RWPE2 (cell line): ENCODE measurements at regions not wholly inside any gene's neighbourhood (a gene's known extent, or its start where the extent isn't known, plus 50 kb on each side); places are given as distances from the start of the nearest gene placed in this dataset.

Source experiments
- ATAC-seq: fragments of 200-7000 bp; cut with Tn5 transposase; 3 replicates; pipeline ENCODE4 v1.9.1; 2021; ENCODE audit warnings: low read depth
- DNase-seq: peaks from one replicate; pipeline ENCODE4 v3.0.0-alpha.2; 2020; ENCODE audit warnings: low spot score
- H3K27ac ChIP-seq: fragments of 450-650 bp; 2 replicates; pipeline ENCODE4 v1.5.1; 2017; ENCODE audit warnings: mild to moderate bottlenecking; ENCODE audit not compliant: poor library complexity, severe bottlenecking
- H3K27me3 ChIP-seq: fragments of 250-450 bp; sonication (Bioruptor Pico); 2 replicates; pipeline ENCODE4 v1.5.1; 2021; ENCODE audit warnings: mild to moderate bottlenecking, moderate library complexity; ENCODE audit not compliant: insufficient read depth, poor library complexity, severe bottlenecking
- H3K36me3 ChIP-seq: fragments of 250-450 bp; sonication (Bioruptor Pico); 2 replicates; pipeline ENCODE4 v1.5.1; 2020; ENCODE audit warnings: low read depth, mild to moderate bottlenecking, moderate library complexity
- H3K4me1 ChIP-seq: fragments of 250-450 bp; sonication (Bioruptor Pico); 2 replicates; pipeline ENCODE4 v1.5.1; 2021; ENCODE audit warnings: mild to moderate bottlenecking, moderate library complexity; ENCODE audit not compliant: insufficient read depth, poor library complexity, severe bottlenecking
- H3K4me3 ChIP-seq: fragments of 250-450 bp; sonication (Bioruptor Pico); 2 replicates; pipeline ENCODE4 v1.5.1; 2021; ENCODE audit warnings: mild to moderate bottlenecking, moderate library complexity; ENCODE audit not compliant: severe bottlenecking
- H3K9me3 ChIP-seq: fragments of 250-450 bp; sonication (Bioruptor Pico); 2 replicates; pipeline ENCODE4 v1.5.1; 2021; ENCODE audit warnings: mild to moderate bottlenecking, moderate library complexity; ENCODE audit not compliant: severe bottlenecking
- TF ChIP-seq, protein P1 (sequence below): fragments of 450-650 bp; IDR thresholded peaks from one replicate; pipeline ENCODE4 v1.5.1; 2017; ENCODE audit warnings: mild to moderate bottlenecking, moderate library complexity; ENCODE audit not compliant: poor library complexity, severe bottlenecking

DNA sequence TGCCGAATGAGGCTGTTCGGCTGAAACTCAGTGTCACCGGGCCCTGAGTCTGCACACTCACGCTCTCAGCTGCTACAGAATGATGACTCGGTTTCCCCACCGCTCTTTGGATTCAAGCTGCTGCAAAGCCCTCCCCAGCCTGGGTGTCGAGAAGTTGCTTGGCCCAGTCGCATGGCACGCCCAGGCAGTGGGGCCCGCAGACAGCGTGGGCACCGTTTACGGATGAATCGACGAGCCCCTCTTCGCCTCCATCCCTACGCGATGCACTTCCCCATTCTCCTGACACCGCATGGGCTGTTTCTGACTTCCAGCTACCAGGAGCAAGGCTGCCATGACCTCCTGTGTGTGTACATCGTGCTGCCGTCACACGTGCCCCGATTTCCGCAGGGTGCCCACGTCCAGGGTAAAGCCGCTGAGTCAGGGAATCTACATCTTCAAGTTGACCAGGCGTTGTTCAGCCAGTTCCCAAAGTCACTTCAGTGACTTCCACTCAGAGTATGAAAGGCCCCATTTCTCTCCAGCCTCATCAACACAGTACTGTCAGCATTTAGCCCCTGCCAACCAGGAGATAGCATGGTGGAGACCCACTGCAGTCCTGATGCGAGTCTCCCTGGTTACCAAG lies 60.3 kb upstream of the GPC1 start:
- no peak overlapping the region for H3K27ac ChIP-seq
- H3K27me3 ChIP-seq, result no peaks in the 10 kb centered on the region
- no peaks in the 10 kb centered on the region for H3K9me3 ChIP-seq
- TF ChIP-seq, protein P1, sequence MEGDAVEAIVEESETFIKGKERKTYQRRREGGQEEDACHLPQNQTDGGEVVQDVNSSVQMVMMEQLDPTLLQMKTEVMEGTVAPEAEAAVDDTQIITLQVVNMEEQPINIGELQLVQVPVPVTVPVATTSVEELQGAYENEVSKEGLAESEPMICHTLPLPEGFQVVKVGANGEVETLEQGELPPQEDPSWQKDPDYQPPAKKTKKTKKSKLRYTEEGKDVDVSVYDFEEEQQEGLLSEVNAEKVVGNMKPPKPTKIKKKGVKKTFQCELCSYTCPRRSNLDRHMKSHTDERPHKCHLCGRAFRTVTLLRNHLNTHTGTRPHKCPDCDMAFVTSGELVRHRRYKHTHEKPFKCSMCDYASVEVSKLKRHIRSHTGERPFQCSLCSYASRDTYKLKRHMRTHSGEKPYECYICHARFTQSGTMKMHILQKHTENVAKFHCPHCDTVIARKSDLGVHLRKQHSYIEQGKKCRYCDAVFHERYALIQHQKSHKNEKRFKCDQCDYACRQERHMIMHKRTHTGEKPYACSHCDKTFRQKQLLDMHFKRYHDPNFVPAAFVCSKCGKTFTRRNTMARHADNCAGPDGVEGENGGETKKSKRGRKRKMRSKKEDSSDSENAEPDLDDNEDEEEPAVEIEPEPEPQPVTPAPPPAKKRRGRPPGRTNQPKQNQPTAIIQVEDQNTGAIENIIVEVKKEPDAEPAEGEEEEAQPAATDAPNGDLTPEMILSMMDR, result no peak
- H3K4me3 ChIP-seq, result no peak overlapping the region
- peaks cover 19% of the 10 kb centered on the region for H3K4me1 ChIP-seq
- no peak for DNase-seq
- ATAC-seq, result no peak
- no peaks in the 10 kb centered on the region for H3K36me3 ChIP-seq

DNA sequence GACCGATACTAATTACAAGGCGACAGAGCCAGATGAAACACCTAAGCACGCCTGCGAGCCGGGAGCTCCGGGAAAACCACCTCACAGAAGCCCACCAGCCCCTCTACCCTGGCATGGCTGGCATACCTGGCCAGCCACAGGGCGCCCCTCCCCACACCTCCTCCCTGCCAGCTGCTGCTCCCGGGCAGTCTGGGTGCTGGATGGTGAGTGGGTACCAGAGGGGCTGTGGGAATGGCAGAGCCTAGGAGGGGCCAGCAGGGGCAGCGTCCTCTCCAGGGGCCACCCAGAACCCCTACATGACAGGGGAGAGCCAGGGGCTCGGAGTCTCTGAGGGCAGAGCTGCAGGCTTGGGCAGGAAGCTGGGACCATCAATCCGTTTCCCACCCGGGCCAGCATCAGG lies 58.7 kb upstream of the GPC1 start:
- TF ChIP-seq, protein P1, result no peak
- Histone ChIP-seq H3K4me3 (no peak overlapping the region), H3K27ac (no peak overlapping the region), H3K27me3 (no peaks in the 10 kb centered on the region), H3K36me3 (no peaks in the 10 kb centered on the region), H3K9me3 (no peaks in the 10 kb centered on the region), H3K4me1 (peaks cover 10% of the 10 kb centered on the region)
- DNase-seq, result no peak
- ATAC-seq, result no peak

DNA sequence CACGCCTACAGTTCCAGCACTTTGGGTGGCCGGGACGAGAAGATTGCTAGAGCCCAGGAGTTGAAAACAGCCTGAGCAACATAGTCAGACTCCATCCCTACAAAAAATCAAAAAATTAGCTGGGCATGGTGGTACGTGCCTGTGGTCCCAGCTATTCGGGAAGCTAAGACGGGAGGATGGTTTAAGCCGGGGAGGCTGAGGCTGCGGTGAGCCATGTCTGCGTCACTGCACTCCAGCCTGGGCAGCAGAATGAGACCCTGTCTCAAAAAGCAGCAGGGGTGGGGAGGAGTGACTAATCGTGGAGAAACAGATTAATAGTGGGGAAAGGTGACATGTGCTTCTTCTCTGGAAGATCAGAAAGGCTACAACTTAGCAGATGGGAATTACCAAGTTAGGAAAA lies 58.1 kb upstream of the GPC1 start:
- Histone ChIP-seq H3K36me3 (no peaks in the 10 kb centered on the region), H3K4me3 (no peak overlapping the region), H3K9me3 (no peaks in the 10 kb centered on the region), H3K4me1 (peaks cover 10% of the 10 kb centered on the region), H3K27ac (no peak overlapping the region), H3K27me3 (no peaks in the 10 kb centered on the region)
- TF ChIP-seq, protein P1, result no peak
- ATAC-seq, result no peak
- no peak for DNase-seq

DNA sequence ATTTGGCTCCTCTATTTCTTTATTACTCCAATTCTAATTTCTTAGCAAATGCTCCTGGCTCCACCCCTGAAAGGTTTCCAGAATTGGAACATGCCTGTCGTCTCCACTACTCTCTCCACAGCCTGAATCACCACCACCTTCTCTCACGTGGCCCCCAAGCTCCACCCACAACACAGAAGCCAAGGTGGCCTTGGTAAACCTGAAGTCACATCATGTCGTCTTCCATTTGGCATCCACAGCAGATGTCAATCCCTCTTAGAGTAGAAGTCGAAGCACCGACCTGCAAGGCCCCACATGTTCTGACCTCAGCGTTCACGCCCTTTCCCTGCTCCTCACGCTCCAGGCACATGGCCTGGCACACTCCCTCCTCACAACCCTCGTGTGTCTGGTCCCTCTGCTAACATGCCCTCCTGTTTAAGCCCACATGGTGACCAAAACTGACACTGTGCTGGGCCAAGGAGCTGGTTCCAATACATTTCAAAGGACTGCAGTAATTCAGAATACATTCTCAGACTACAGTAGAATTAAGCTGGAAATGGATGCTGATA lies 56.3 kb upstream of the GPC1 start:
- no peak overlapping the region for H3K27ac ChIP-seq
- DNase-seq (no peak), ATAC-seq (no peak)
- no peaks in the 10 kb centered on the region for H3K27me3 ChIP-seq
- H3K36me3 ChIP-seq, result no peaks in the 10 kb centered on the region
- TF ChIP-seq, protein P1, result no peak
- peaks cover 6% of the 10 kb centered on the region for H3K4me1 ChIP-seq
- H3K9me3 ChIP-seq, result no peaks in the 10 kb centered on the region
- H3K4me3 ChIP-seq, result no peak overlapping the region

DNA sequence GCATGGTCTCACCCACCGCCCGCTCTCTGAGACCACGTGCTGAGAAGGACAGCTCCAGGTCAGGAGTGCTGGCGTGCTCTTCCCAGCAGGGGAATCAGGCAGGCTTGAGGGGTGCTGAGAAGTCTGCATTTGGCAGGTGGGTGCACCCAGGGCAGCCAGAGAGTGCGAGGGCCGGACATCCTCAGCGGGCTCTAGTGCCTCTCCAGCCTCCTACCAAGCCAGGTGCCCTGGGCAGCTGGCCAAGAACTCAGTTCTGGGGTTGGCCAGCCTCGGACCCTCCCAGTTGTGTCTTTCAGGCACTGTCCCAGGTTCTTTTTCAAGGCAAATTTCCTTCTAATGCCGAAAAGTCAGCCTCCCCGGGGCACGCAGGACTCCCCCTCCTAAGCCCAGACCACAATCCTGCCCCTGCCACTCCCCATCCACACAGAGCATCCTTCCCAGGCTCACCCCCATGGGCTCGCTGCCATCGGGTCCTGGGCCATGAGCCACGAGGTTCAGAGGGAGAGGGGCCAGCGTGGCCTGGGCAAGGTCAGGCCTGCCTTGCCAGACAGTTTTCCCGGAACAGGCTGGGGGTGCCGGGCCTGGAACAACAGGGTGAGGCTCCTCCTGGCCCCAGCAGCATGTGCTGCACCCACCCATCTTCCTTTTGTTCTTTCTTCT lies 52.2 kb upstream of the GPC1 start:
- H3K9me3 ChIP-seq, result no peaks in the 10 kb centered on the region
- ATAC-seq (no peak), DNase-seq (no peak)
- TF ChIP-seq, protein P1, result no peak
- H3K36me3 ChIP-seq, result no peaks in the 10 kb centered on the region
- H3K27me3 ChIP-seq, result no peaks in the 10 kb centered on the region
- H3K4me1 ChIP-seq, result peaks cover 8% of the 10 kb centered on the region
- no peak overlapping the region for H3K27ac ChIP-seq
- H3K4me3 ChIP-seq, result no peak overlapping the region
